Epithelial cell of proximal tubule (primary cell): ENCODE measurements at regions not wholly inside any gene's neighbourhood (a gene's known extent, or its start where the extent isn't known, plus 50 kb on each side); places are given as distances from the start of the nearest gene placed in this dataset.

Experiments
- DNase-seq: peaks from one replicate; pipeline ENCODE4 v3.0.0-alpha.2; 2011; ENCODE audit warnings: low read depth
- H3K4me3 ChIP-seq: 2 replicates; pipeline ENCODE4 v1.5.1; 2011; ENCODE audit warnings: low read depth, mild to moderate bottlenecking, low read length
- CTCF ChIP-seq: conservative IDR thresholded peaks from 2 replicates; pipeline ENCODE4 v1.5.1; 2012; ENCODE audit warnings: low read depth, mild to moderate bottlenecking, low read length

- DNase-seq: no peak
- H3K4me3 ChIP-seq: no peak overlapping the region
- TF ChIP-seq CTCF: no peak
Measured at GRCh38 chr5:39726467-39726866, 301.7 kb upstream of the DAB2 start.

- TF ChIP-seq CTCF: no peak
- no peak overlapping the region for H3K4me3 ChIP-seq
- no peak for DNase-seq
Measured at GRCh38 chr5:39721394-39721793, 296.6 kb upstream of the DAB2 start.

GRCh38 chr5:39720136-39720535, 295.4 kb upstream of the DAB2 start:
- DNase-seq: no peak
- TF ChIP-seq CTCF: no peak
- H3K4me3 ChIP-seq: no peak overlapping the region

- DNase-seq: no peak
- no peak for TF ChIP-seq CTCF
- no peak overlapping the region for H3K4me3 ChIP-seq
Measured at GRCh38 chr5:39717176-39717897, 292.6 kb upstream of the DAB2 start.

- H3K4me3 ChIP-seq: no peak overlapping the region
- DNase-seq: no peak
- TF ChIP-seq CTCF: peak; percentile 64
Measured at GRCh38 chr5:39716532-39717028, 291.8 kb upstream of the DAB2 start.

GRCh38 chr5:39714036-39714698, 289.4 kb upstream of the DAB2 start:
- DNase-seq: peak; percentile 23
- peak; percentile 82 for TF ChIP-seq CTCF
- no peak overlapping the region for H3K4me3 ChIP-seq
